Panc1 (cell line): ENCODE measurements at regions not wholly inside any gene's neighbourhood (a gene's known extent, or its start where the extent isn't known, plus 50 kb on each side); places are given as distances from the start of the nearest gene placed in this dataset.

Experiments used
- ATAC-seq: fragments of 200-7000 bp; cut with Tn5 transposase; 2 replicates; pipeline ENCODE4 v1.9.1; 2020; ENCODE audit warnings: mild to moderate bottlenecking, moderate library complexity
- BruUV-seq: library from RNA; stranded (reverse); fragments of 400-500 nt; replicated peaks from 2 replicates; lab custom pipeline; 2021; lab: Mats Ljungman, UMichigan
- CTCF ChIA-PET: fragments of 300-600 bp; sonication (Branson Sonifier 250); formaldehyde crosslinking; loops from one replicate; lab custom pipeline; 2022; ENCODE audit warnings: antibody characterized with exemption; lab: Charles Lee
- POLR2A ChIA-PET: fragments of 300-600 bp; sonication (Branson Sonifier 250); formaldehyde crosslinking; loops from one replicate; lab custom pipeline; 2022; ENCODE audit warnings: antibody characterized with exemption; lab: Charles Lee
- DNase-seq: peaks from one replicate; pipeline ENCODE4 v3.0.0-alpha.2; 2010; ENCODE audit warnings: low read depth, low spot score
- H3K27ac ChIP-seq: 2 replicates; pipeline ENCODE4 v1.5.1; 2011; ENCODE audit warnings: mild to moderate bottlenecking, low read length, inconsistent platforms
- H3K27me3 ChIP-seq: fragments of 200-500 bp; sonication (Bioruptor generic); 2 replicates; pipeline ENCODE4 v1.6.0; 2014; ENCODE audit warnings: low read length, inconsistent platforms; ENCODE audit not compliant: control insufficient read depth, insufficient read depth
- H3K36me3 ChIP-seq: fragments of 200-500 bp; sonication (Bioruptor generic); 2 replicates; pipeline ENCODE4 v1.5.1; 2014; ENCODE audit warnings: inconsistent platforms, mild to moderate bottlenecking, low read length, moderate library complexity; ENCODE audit not compliant: control insufficient read depth, insufficient read depth
- H3K4me1 ChIP-seq: 2 replicates; pipeline ENCODE4 v1.5.1; 2011; ENCODE audit warnings: inconsistent platforms, mild to moderate bottlenecking, low read length, moderate library complexity; ENCODE audit not compliant: control insufficient read depth, insufficient read depth
- H3K4me3 ChIP-seq, 2 experiments: 2 replicates each; pipeline ENCODE4 v1.5.1; 2011 to 2012; ENCODE audit warnings: low read depth in 2 of 2, low read length in 2 of 2, mild to moderate bottlenecking in 2 of 2, inconsistent platforms in 1 of 2, moderate library complexity in 1 of 2
- H3K9me3 ChIP-seq: fragments of 200-500 bp; sonication (Bioruptor generic); 2 replicates; pipeline ENCODE4 v1.5.1; 2014; ENCODE audit warnings: low read depth, mild to moderate bottlenecking, inconsistent platforms, low read length, moderate library complexity; ENCODE audit not compliant: control insufficient read depth, insufficient read depth
- CTCF ChIP-seq: fragments of 450-650 bp; IDR thresholded peaks from 2 replicates; pipeline ENCODE4 v1.5.1; 2017; ENCODE audit warnings: mild to moderate bottlenecking
- POLR2AphosphoS5 ChIP-seq: IDR thresholded peaks from 2 replicates; pipeline ENCODE4 v1.6.1; 2012; ENCODE audit warnings: mild to moderate bottlenecking, low read depth, low read length, moderate library complexity
- REST ChIP-seq, 2 experiments: IDR thresholded peaks; 2 replicates each; pipeline ENCODE4 v1.6.1; 2011 to 2012; ENCODE audit warnings: low read depth in 2 of 2, control low read depth in 1 of 2, low read length in 1 of 2, mild to moderate bottlenecking in 1 of 2, moderate library complexity in 1 of 2; ENCODE audit not compliant: insufficient read depth in 1 of 2
- SIN3A ChIP-seq: IDR thresholded peaks from 2 replicates; pipeline ENCODE4 v1.6.1; 2012; ENCODE audit warnings: low read depth, mild to moderate bottlenecking, low read length, moderate library complexity, borderline replicate concordance; ENCODE audit not compliant: insufficient read depth
- TCF7L2 ChIP-seq: IDR thresholded peaks from 2 replicates; pipeline ENCODE4 v1.6.1; 2011; ENCODE audit warnings: mild to moderate bottlenecking, low read depth, low read length, inconsistent platforms
- in situ Hi-C: cut with HindIII; loops from 2 replicates; pipeline ENCODE4 v1.10.0; 2016; ENCODE audit warnings: low sequenced_read_pairs, low pct_unique_long_range_greater_than_20kb
- intact Hi-C: fragments of 100-400 bp; cut with micrococcal nuclease; formaldehyde crosslinking; loops from one replicate; pipeline ENCODE4 v1.10.0; 2022; ENCODE audit not compliant: unreplicated experiment

GRCh38 chr2:41568648-41569047, 479.2 kb upstream of the PKDCC start:
- ChIA-PET CTCF (no interaction called here), POLR2A (no interaction called here)
- Histone ChIP-seq H3K27me3 (no peaks in the 10 kb centered on the region), H3K36me3 (no peaks in the 10 kb centered on the region), H3K4me3 (no peak overlapping the region), H3K9me3 (no peaks in the 10 kb centered on the region), H3K27ac (no peak overlapping the region), H3K4me1 (no peaks in the 10 kb centered on the region)
- in situ Hi-C loops (no loop called here), intact Hi-C loops (no loop called here)
- no peak for ATAC-seq
- DNase-seq, result no peak
- BruUV-seq, result no TSS peak
- TF ChIP-seq REST (IDR thresholded peaks at IDR 0.05; ENCODE audit: insufficient read depth in 1 of 2, low read depth in 2 of 2, low read length in 1 of 2), result no peak
- TF ChIP-seq POLR2AphosphoS5, result no peak
- no peak for TF ChIP-seq TCF7L2
- TF ChIP-seq SIN3A, result no peak
- no peak for TF ChIP-seq CTCF

- intact Hi-C loops (no loop called here), in situ Hi-C loops (no loop called here)
- H3K9me3 ChIP-seq, result no peaks in the 10 kb centered on the region
- ChIA-PET CTCF (no interaction called here), POLR2A (no interaction called here)
- H3K27me3 ChIP-seq, result no peaks in the 10 kb centered on the region
- TF ChIP-seq SIN3A (no peak), TCF7L2 (no peak), REST (IDR thresholded peaks at IDR 0.05; ENCODE audit: insufficient read depth in 1 of 2, low read depth in 2 of 2, low read length in 1 of 2) (no peak), POLR2AphosphoS5 (no peak)
- DNase-seq, result no peak
- no peaks in the 10 kb centered on the region for H3K36me3 ChIP-seq
- H3K4me1 ChIP-seq, result no peaks in the 10 kb centered on the region
- no peak for ATAC-seq
- BruUV-seq, result no TSS peak
- no peak overlapping the region for H3K4me3 ChIP-seq
- H3K27ac ChIP-seq, result no peak overlapping the region
These were observed 475.7 kb upstream of the PKDCC start for GRCh38 chr2:41572154-41572553.
